HG02798 (cell line): ENCODE measurements at regions not wholly inside any gene's neighbourhood (a gene's known extent, or its start where the extent isn't known, plus 50 kb on each side); places are given as distances from the start of the nearest gene placed in this dataset.
"Not testable (repeated sequence)": the region's sequence is repeated elsewhere in the genome, so short reads cannot be mapped to it uniquely, and the experiment has no call there.

Experiments used
- ATAC-seq: cut with Tn5 transposase; IDR thresholded peaks from one replicate; pipeline ENCODE4 v1.9.1; 2021; ENCODE audit warnings: mild to moderate bottlenecking; ENCODE audit not compliant: unreplicated experiment, poor library complexity

GRCh38 chr11:23425381-23425780 is 565.1 kb upstream of the CCDC179 start:
- ATAC-seq, result no peak

GRCh38 chr11:23429569-23429968 is 569.3 kb upstream of the CCDC179 start:
- ATAC-seq, result no peak

- ATAC-seq, result no peak
Observed at GRCh38 chr11:23453522-23453921, 593.2 kb upstream of the CCDC179 start.

GRCh38 chr11:23455321-23455891 is 595.1 kb upstream of the CCDC179 start:
- no peak for ATAC-seq

GRCh38 chr11:23457641-23458040 is 597.4 kb upstream of the CCDC179 start:
- ATAC-seq, result no peak

GRCh38 chr11:23471878-23472277 is 611.6 kb upstream of the CCDC179 start:
- no peak for ATAC-seq

- ATAC-seq, result no peak
Observed at GRCh38 chr11:23473782-23474181, 613.5 kb upstream of the CCDC179 start.

GRCh38 chr11:23480736-23481135 is 620.5 kb upstream of the CCDC179 start:
- ATAC-seq, result no peak

GRCh38 chr11:23484146-23484545 is 623.9 kb upstream of the CCDC179 start:
- ATAC-seq, result not testable (repeated sequence)

GRCh38 chr11:23484618-23485017 is 624.3 kb upstream of the CCDC179 start:
- ATAC-seq, result not testable (repeated sequence)

GRCh38 chr11:23490557-23491235 is 630.4 kb upstream of the CCDC179 start:
- no peak for ATAC-seq

GRCh38 chr11:23494981-23495380 is 634.7 kb upstream of the CCDC179 start:
- no peak for ATAC-seq

GRCh38 chr11:23496340-23496739 is 636.1 kb upstream of the CCDC179 start:
- no peak for ATAC-seq

- ATAC-seq, result no peak
Observed at GRCh38 chr11:23497040-23497439, 636.8 kb upstream of the CCDC179 start.

- no peak for ATAC-seq
Observed at GRCh38 chr11:23502389-23502788, 642.1 kb upstream of the CCDC179 start.

- no peak for ATAC-seq
Observed at GRCh38 chr11:23502826-23503225, 642.6 kb upstream of the CCDC179 start.

GRCh38 chr11:23509023-23509422 is 648.7 kb upstream of the CCDC179 start:
- no peak for ATAC-seq

- ATAC-seq, result no peak
Observed at GRCh38 chr11:23509821-23510220, 649.5 kb upstream of the CCDC179 start.

GRCh38 chr11:23519194-23519593 is 658.9 kb upstream of the CCDC179 start:
- no peak for ATAC-seq

- no peak for ATAC-seq
Observed at GRCh38 chr11:23520226-23520960, 660.1 kb upstream of the CCDC179 start.

GRCh38 chr11:23536907-23537306 is 676.6 kb upstream of the CCDC179 start:
- no peak for ATAC-seq

GRCh38 chr11:23539556-23539955 is 679.3 kb upstream of the CCDC179 start:
- ATAC-seq, result no peak
